ENCODE measurements at regions not wholly inside any gene's neighbourhood (a gene's known extent, or its start where the extent isn't known, plus 50 kb on each side); places are given as distances from the start of the nearest gene placed in this dataset.

DNA sequence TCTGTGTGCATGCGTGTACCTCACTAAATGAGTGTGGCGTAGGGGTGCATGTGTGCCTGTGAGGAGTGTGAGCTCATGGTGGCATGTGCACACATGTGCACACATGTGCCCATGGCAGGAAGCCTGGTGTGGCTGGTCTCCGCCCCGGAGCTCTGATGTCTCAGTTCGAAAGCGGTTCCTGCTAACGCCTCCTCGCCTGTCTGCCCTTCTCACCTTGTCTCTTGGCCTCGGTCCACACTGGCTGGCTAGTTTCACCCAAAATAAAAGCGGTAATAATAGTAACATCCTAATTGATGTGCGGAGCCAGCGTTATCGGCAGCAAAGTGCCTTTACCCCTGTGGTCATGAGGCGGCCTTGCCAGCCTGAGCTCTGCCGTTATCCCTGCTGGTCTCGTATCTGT is 1190.4 kb downstream of the BRD1 start:
- TF ChIP-seq, protein P1, sequence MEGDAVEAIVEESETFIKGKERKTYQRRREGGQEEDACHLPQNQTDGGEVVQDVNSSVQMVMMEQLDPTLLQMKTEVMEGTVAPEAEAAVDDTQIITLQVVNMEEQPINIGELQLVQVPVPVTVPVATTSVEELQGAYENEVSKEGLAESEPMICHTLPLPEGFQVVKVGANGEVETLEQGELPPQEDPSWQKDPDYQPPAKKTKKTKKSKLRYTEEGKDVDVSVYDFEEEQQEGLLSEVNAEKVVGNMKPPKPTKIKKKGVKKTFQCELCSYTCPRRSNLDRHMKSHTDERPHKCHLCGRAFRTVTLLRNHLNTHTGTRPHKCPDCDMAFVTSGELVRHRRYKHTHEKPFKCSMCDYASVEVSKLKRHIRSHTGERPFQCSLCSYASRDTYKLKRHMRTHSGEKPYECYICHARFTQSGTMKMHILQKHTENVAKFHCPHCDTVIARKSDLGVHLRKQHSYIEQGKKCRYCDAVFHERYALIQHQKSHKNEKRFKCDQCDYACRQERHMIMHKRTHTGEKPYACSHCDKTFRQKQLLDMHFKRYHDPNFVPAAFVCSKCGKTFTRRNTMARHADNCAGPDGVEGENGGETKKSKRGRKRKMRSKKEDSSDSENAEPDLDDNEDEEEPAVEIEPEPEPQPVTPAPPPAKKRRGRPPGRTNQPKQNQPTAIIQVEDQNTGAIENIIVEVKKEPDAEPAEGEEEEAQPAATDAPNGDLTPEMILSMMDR (IDR thresholded peaks at IDR 0.05): no peak
- Mint-ChIP-seq H3K27me3 (ENCODE audit: insufficient read depth) (no peaks in the 10 kb centered on the region; the same call in 1 of the 2 replicates), H3K36me3 (ENCODE audit: low read depth) (peaks cover 5% of the 10 kb centered on the region; the same call in 1 of the 2 replicates), H3K9me3 (peaks cover 28% of the 10 kb centered on the region), H3K4me1 (ENCODE audit: low read depth) (no peaks in the 10 kb centered on the region), H3K27ac (no peak overlapping the region), H3K4me3 (no peak overlapping the region)
- DNase-seq: no peak

DNA sequence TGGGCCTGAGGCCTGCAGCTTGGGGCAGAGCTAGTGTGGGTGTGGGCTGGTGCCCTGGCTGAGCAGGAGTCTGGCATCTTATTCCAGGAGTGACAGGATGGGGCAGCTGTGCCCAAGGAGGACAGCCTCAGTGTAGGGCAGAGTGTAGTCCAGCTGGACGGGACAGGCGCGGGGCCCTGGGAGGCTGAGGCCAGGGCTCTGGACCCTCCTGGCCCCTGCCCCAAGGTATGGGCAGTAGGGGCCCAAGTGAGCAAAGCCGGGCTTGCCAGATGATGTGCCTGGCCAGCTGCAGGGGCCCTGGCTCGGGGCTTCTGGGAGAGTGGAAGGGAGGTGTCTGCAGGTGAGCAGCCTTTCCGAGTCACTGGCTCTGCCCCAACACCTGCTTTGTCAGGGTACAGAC is 1190.9 kb downstream of the BRD1 start:
- no peak overlapping the region for H3K27ac Mint-ChIP-seq
- no peak for DNase-seq
- no peak overlapping the region for H3K4me3 Mint-ChIP-seq
- no peaks in the 10 kb centered on the region for H3K4me1 Mint-ChIP-seq (ENCODE audit: low read depth)
- H3K36me3 Mint-ChIP-seq (ENCODE audit: low read depth): peaks cover 5% of the 10 kb centered on the region; the same call in 1 of the 2 replicates
- H3K9me3 Mint-ChIP-seq: peaks cover 33% of the 10 kb centered on the region
- TF ChIP-seq, protein P1 (IDR thresholded peaks at IDR 0.05): no peak
- H3K27me3 Mint-ChIP-seq (ENCODE audit: insufficient read depth): no peaks in the 10 kb centered on the region; the same call in 1 of the 2 replicates

DNA sequence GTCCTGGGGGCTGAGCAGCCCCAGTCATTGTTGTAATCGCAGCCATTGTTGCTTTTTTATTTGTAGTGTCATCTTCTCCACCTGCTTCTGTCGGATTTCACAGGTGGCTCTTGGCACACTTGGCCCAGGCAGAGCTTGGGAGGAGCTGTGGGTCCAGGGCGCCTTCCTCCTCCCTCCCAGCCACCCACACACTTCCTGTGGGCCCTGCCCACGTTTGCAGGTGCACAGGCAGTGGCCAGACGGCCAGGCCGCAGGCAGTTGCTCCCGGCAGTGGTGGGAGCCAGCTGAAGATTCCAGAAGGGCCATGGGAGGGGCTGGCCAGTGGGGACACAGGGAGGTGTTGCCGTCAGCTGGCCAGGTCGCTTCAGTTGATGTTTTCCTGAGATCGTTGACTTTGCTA is 1191.9 kb downstream of the BRD1 start:
- Mint-ChIP-seq H3K36me3 (ENCODE audit: low read depth) (peaks cover 5% of the 10 kb centered on the region; the same call in 1 of the 2 replicates), H3K4me3 (no peak overlapping the region), H3K4me1 (ENCODE audit: low read depth) (no peaks in the 10 kb centered on the region), H3K27me3 (ENCODE audit: insufficient read depth) (no peaks in the 10 kb centered on the region; the same call in 1 of the 2 replicates), H3K9me3 (peaks cover 36% of the 10 kb centered on the region), H3K27ac (no peak overlapping the region)
- TF ChIP-seq, protein P1 (IDR thresholded peaks at IDR 0.05): no peak
- no peak for DNase-seq

DNA sequence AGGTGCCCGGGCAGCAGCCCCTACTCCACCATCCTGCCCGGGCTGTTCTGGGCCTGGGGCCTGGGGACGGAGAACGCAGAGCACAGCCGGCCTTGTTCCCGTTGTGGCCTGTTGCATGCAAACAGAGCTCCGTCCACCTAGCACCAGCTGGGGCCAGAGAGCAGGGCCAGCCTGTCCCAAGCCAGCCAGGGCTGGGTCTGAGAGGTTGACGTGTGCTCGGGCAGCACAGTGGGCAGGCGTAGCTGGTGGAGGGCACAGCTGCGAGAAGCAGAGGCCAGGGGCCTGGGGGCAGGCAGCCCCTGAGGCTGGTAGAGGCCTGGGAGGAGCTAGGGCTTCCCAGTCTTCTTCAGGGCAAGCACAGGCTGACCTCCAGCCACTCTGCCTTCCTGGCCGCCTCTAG is 1192.6 kb downstream of the BRD1 start:
- no peak overlapping the region for H3K27ac Mint-ChIP-seq
- H3K4me3 Mint-ChIP-seq: no peak overlapping the region
- peaks cover 5% of the 10 kb centered on the region; the same call in 1 of the 2 replicates for H3K36me3 Mint-ChIP-seq (ENCODE audit: low read depth)
- no peaks in the 10 kb centered on the region; the same call in 1 of the 2 replicates for H3K27me3 Mint-ChIP-seq (ENCODE audit: insufficient read depth)
- peaks cover 36% of the 10 kb centered on the region for H3K9me3 Mint-ChIP-seq
- DNase-seq: no peak
- no peaks in the 10 kb centered on the region for H3K4me1 Mint-ChIP-seq (ENCODE audit: low read depth)
- TF ChIP-seq, protein P1 (IDR thresholded peaks at IDR 0.05): no peak

DNA sequence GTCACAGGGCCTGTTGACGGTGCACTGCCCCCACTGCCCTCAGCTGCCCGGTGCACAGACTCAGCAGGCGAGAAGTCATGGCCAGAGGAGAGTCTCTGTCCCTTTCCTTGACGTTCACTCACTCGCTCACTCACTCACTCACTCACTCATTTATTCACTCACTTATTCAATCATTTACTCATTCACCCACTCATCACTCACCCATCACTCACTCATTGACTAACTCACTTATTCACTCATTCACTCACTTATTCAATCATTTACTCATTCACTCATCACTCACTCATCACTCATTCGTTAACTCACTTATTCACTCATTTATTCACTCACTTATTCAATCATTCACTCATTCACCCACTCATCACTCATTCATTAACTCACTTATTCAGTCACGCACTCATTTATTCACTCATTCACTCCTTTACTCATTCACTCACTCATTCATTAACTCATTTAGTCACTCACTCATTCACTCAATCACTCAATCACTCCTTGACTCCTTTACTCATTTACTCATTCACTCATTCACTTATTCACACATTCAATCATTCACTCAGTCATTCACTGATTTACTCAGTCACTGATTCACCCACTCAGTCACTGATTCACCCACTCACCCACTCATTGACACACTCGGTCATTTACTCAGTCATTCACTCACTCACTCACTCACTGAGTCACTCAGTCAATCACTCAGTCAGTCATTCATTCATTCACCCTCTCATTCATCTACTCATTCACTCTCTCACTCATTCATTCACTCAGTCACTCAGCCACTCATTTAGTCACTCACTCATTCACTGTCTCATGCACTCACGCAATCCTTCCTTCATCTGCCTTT is 1193.5 kb downstream of the BRD1 start:
- H3K4me3 Mint-ChIP-seq: no peak overlapping the region
- TF ChIP-seq, protein P1 (IDR thresholded peaks at IDR 0.05): no peak
- no peaks in the 10 kb centered on the region; the same call in 1 of the 2 replicates for H3K27me3 Mint-ChIP-seq (ENCODE audit: insufficient read depth)
- no peaks in the 10 kb centered on the region for H3K4me1 Mint-ChIP-seq (ENCODE audit: low read depth)
- no peak for DNase-seq
- H3K27ac Mint-ChIP-seq: no peak overlapping the region
- H3K9me3 Mint-ChIP-seq: peaks cover 40% of the 10 kb centered on the region
- H3K36me3 Mint-ChIP-seq (ENCODE audit: low read depth): peaks cover 5% of the 10 kb centered on the region; the same call in 1 of the 2 replicates
